Frontal cortex (tissue), 3 donors: ENCODE measurements at regions not wholly inside any gene's neighbourhood (a gene's known extent, or its start where the extent isn't known, plus 50 kb on each side); places are given as distances from the start of the nearest gene placed in this dataset.

Experiments used
- DNase-seq, 2 donors: peaks; one replicate each; pipeline ENCODE4 v3.0.0; 2012; ENCODE audit warnings: low spot score in 2 of 2
- FAIRE-seq: peaks from 2 replicates; lab custom pipeline; 2012; peaks lifted over from hg19 to GRCh38; lab: Jason Lieb, UNC
- donor health status: control.
- donor health status: control.
- donor health status: control.

GRCh38 chr3:132781922-132782321, 59.7 kb upstream of the NPHP3 start:
- DNase-seq: no peak
- FAIRE-seq: no peak

- DNase-seq (no peak), FAIRE-seq (no peak)
Observed at GRCh38 chr3:132777171-132777570, 55.0 kb upstream of the NPHP3 start.

GRCh38 chr3:132773071-132773619, 50.9 kb upstream of the NPHP3 start:
- FAIRE-seq (no peak), DNase-seq (no peak)

- FAIRE-seq (no peak), DNase-seq (no peak)
Observed at GRCh38 chr3:132772252-132772651, 50.0 kb upstream of the NPHP3 start.
